ENCODE measurements at regions not wholly inside any gene's neighbourhood (a gene's known extent, or its start where the extent isn't known, plus 50 kb on each side); places are given as distances from the start of the nearest gene placed in this dataset.

- TF ChIP-seq POLR2A (IDR thresholded peaks at IDR 0.05) (no peak), POLR2AphosphoS5 (IDR thresholded peaks at IDR 0.05) (no peak), CTCF (IDR thresholded peaks at IDR 0.05) (no peak), EP300 (IDR thresholded peaks at IDR 0.05) (no peak)
Observed at GRCh38 chr1:217026531-217026930, 303.3 kb upstream of the ESRRG start.
